ENCODE measurements at regions not wholly inside any gene's neighbourhood (a gene's known extent, or its start where the extent isn't known, plus 50 kb on each side); places are given as distances from the start of the nearest gene placed in this dataset.

GRCh38 chr9:75707191-75707590, 183.3 kb upstream of the PCSK5 start:
- Histone ChIP-seq H3K4me1 (no peaks in the 10 kb centered on the region), H3K27me3 (no peaks in the 10 kb centered on the region), H3K9me3 (peaks cover 0 to 7% (median 2%) of the 10 kb centered on the region in 4 donors), H3K4me3 (no peak overlapping the region), H3K27ac (no peak overlapping the region), H3K36me3 (no peaks in the 10 kb centered on the region)
- intact Hi-C loops (cut with DNase I; ENCODE audit: low total_unique reads): no loop called here
- TF ChIP-seq POLR2AphosphoS5 (IDR thresholded peaks at IDR 0.05) (no peak), POLR2A (IDR thresholded peaks at IDR 0.05) (no peak), EP300 (IDR thresholded peaks at IDR 0.05) (no peak)
- TF ChIP-seq, protein P1, sequence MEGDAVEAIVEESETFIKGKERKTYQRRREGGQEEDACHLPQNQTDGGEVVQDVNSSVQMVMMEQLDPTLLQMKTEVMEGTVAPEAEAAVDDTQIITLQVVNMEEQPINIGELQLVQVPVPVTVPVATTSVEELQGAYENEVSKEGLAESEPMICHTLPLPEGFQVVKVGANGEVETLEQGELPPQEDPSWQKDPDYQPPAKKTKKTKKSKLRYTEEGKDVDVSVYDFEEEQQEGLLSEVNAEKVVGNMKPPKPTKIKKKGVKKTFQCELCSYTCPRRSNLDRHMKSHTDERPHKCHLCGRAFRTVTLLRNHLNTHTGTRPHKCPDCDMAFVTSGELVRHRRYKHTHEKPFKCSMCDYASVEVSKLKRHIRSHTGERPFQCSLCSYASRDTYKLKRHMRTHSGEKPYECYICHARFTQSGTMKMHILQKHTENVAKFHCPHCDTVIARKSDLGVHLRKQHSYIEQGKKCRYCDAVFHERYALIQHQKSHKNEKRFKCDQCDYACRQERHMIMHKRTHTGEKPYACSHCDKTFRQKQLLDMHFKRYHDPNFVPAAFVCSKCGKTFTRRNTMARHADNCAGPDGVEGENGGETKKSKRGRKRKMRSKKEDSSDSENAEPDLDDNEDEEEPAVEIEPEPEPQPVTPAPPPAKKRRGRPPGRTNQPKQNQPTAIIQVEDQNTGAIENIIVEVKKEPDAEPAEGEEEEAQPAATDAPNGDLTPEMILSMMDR (IDR thresholded peaks at IDR 0.05): no peak
- 82 to 97% (median 93%) methylated on average over 2 of the region's 2 CpGs for WGBS, 5 donors
- no peak for DNase-seq

DNA sequence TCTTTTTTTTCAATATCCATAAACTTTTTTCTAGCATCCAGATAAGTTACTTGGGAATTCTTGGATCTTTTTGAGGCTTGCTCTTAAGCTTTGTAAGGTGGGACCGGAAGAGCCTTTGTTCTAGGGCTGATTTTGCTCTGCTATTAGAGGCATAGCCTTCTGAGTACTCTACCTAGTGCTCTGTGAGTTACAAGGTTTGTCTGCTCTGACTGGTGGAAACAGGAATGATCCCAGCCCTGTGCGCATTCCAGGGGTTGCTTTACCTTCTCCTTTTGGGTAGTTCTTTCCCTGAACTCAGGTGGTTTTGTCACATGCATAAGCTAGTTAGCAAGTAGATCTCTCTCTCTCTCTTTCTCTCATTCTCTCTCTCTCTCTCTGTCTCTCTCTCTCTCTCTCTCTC, 180.8 kb upstream of the PCSK5 start:
- TF ChIP-seq, protein P1 (IDR thresholded peaks at IDR 0.05): no peak
- TF ChIP-seq EP300 (IDR thresholded peaks at IDR 0.05) (no peak), POLR2AphosphoS5 (IDR thresholded peaks at IDR 0.05) (no peak), POLR2A (IDR thresholded peaks at IDR 0.05) (no peak)
- no peaks in the 10 kb centered on the region for H3K36me3 ChIP-seq
- DNase-seq: no peak
- peaks cover 0 to 7% (median 2%) of the 10 kb centered on the region in 4 donors for H3K9me3 ChIP-seq
- H3K27ac ChIP-seq: no peak overlapping the region
- no peaks in the 10 kb centered on the region for H3K4me1 ChIP-seq
- no peak overlapping the region for H3K4me3 ChIP-seq
- WGBS, 5 donors: 54 to 89% (median 61%) methylated on average over 2 of the region's 2 CpGs
- no peaks in the 10 kb centered on the region for H3K27me3 ChIP-seq
- intact Hi-C loops (cut with DNase I; ENCODE audit: low total_unique reads): no loop called here

GRCh38 chr9:75712700-75713099, 177.8 kb upstream of the PCSK5 start:
- DNase-seq: peak in 1 of 2 donors; percentile 12
- intact Hi-C loops (cut with DNase I; ENCODE audit: low total_unique reads): no loop called here

DNA sequence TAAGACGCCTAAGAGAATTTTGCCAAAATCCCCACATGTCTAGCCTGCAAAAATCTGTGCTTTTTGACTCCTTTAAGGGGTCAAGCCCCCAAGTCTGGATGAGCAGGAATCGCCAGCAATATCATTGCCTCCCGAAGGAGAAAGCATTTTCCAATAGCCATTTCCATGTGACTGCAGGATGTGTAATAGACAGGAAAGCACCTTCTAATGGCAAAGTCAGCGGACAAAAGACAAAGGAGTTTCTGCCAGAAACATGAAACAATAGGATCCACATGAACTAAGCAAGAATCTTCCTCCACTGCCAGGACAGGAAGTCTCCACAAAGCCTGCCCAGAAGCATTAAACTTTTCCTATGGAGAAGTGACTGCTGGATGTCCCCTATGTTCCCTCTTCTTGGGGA, 177.1 kb upstream of the PCSK5 start:
- WGBS, 5 donors: 57 to 79% (median 69%) methylated on average over 4 of the region's 4 CpGs
- no peaks in the 10 kb centered on the region for H3K36me3 ChIP-seq
- TF ChIP-seq, protein P1 (IDR thresholded peaks at IDR 0.05): no peak
- TF ChIP-seq EP300 (IDR thresholded peaks at IDR 0.05) (no peak), POLR2A (IDR thresholded peaks at IDR 0.05) (no peak), POLR2AphosphoS5 (IDR thresholded peaks at IDR 0.05) (no peak)
- H3K4me1 ChIP-seq: no peaks in the 10 kb centered on the region
- H3K27me3 ChIP-seq: no peaks in the 10 kb centered on the region
- no peak overlapping the region for H3K27ac ChIP-seq
- intact Hi-C loops (cut with DNase I; ENCODE audit: low total_unique reads): no loop called here
- no peak overlapping the region for H3K4me3 ChIP-seq
- H3K9me3 ChIP-seq: no peaks in the 10 kb centered on the region
- no peak for DNase-seq

More at GRCh38 chr9:75712700-75713099, 177.8 kb upstream of the PCSK5 start:
- Histone ChIP-seq H3K27ac (no peak overlapping the region), H3K36me3 (no peaks in the 10 kb centered on the region), H3K4me3 (no peak overlapping the region), H3K4me1 (no peaks in the 10 kb centered on the region), H3K9me3 (no peaks in the 10 kb centered on the region), H3K27me3 (no peaks in the 10 kb centered on the region)
- TF ChIP-seq POLR2A (IDR thresholded peaks at IDR 0.05): no peak
- TF ChIP-seq, protein P1 (IDR thresholded peaks at IDR 0.05): no peak
- TF ChIP-seq POLR2AphosphoS5 (IDR thresholded peaks at IDR 0.05): no peak
- no peak for TF ChIP-seq EP300 (IDR thresholded peaks at IDR 0.05)

Measured in stomach (tissue), 8 donors.